CD8-positive, alpha-beta memory T cell (primary cell): ENCODE measurements at regions not wholly inside any gene's neighbourhood (a gene's known extent, or its start where the extent isn't known, plus 50 kb on each side); places are given as distances from the start of the nearest gene placed in this dataset.

Experiments used
- CTCF ChIA-PET: fragments of 350-600 bp; sonication (Branson Sonifier 250); formaldehyde crosslinking; loops from one replicate; lab custom pipeline; 2021; ENCODE audit warnings: antibody characterized with exemption; lab: Charles Lee
- POLR2A ChIA-PET: fragments of 350-600 bp; sonication (Branson Sonifier 250); formaldehyde crosslinking; loops from one replicate; lab custom pipeline; 2021; ENCODE audit warnings: antibody characterized with exemption; lab: Charles Lee
- DNase-seq, 5 donors: peaks; one replicate each; pipeline versions ENCODE4 v3.0.0 to v3.0.0-alpha.2; 2020 to 2022; ENCODE audit warnings: mixed read lengths in 1 of 5
- H3K27ac ChIP-seq: one replicate; pipeline ENCODE4 v1.7.0; 2013; ENCODE audit warnings: low read depth, mild to moderate bottlenecking, low read length, moderate library complexity
- H3K27me3 ChIP-seq: 2 replicates; pipeline ENCODE4 v1.7.0; 2013; ENCODE audit warnings: low read length, mild to moderate bottlenecking; ENCODE audit not compliant: insufficient read depth, poor library complexity, severe bottlenecking
- H3K36me3 ChIP-seq: 2 replicates; pipeline ENCODE4 v1.7.0; 2013; ENCODE audit warnings: mild to moderate bottlenecking, low read length, moderate library complexity; ENCODE audit not compliant: insufficient read depth
- H3K4me1 ChIP-seq: 2 replicates; pipeline ENCODE4 v1.7.0; 2013; ENCODE audit warnings: mild to moderate bottlenecking, low read length, moderate library complexity; ENCODE audit not compliant: insufficient read depth
- H3K4me3 ChIP-seq: 2 replicates; pipeline ENCODE4 v1.7.0; 2013; ENCODE audit warnings: mild to moderate bottlenecking, low read length
- H3K9me3 ChIP-seq: 2 replicates; pipeline ENCODE4 v1.7.0; 2013; ENCODE audit warnings: mild to moderate bottlenecking, low read length
- H3K27ac Mint-ChIP-seq, 8 donors: one replicate each; pipeline ENCODE4 v1.8.0; 2020 to 2021; ENCODE audit warnings: mixed read lengths in 8 of 8, mild to moderate bottlenecking in 6 of 8, inconsistent platforms in 3 of 8, moderate library complexity in 3 of 8
- H3K27me3 Mint-ChIP-seq, 2 donors: one replicate each; pipeline ENCODE4 v1.8.0; 2020 to 2021; ENCODE audit warnings: mixed read lengths in 2 of 2, mild to moderate bottlenecking in 1 of 2, moderate library complexity in 1 of 2
- H3K36me3 Mint-ChIP-seq, 3 donors: one replicate each; pipeline ENCODE4 v1.8.0; 2020 to 2021; ENCODE audit warnings: mixed read lengths in 3 of 3, inconsistent platforms in 1 of 3, mild to moderate bottlenecking in 1 of 3
- H3K4me1 Mint-ChIP-seq, 3 donors: one replicate each; pipeline ENCODE4 v1.8.0; 2020 to 2021; ENCODE audit warnings: mixed read lengths in 3 of 3, inconsistent platforms in 1 of 3, mild to moderate bottlenecking in 1 of 3
- H3K4me3 Mint-ChIP-seq, 7 donors: one replicate each; pipeline ENCODE4 v1.8.0; 2020 to 2021; ENCODE audit warnings: mixed read lengths in 7 of 7, mild to moderate bottlenecking in 6 of 7, moderate library complexity in 4 of 7, inconsistent platforms in 2 of 7
- H3K9me3 Mint-ChIP-seq, 5 donors: one replicate each; pipeline ENCODE4 v1.8.0; 2020 to 2022; ENCODE audit warnings: mixed read lengths in 5 of 5, mild to moderate bottlenecking in 3 of 5, moderate library complexity in 2 of 5, inconsistent platforms in 1 of 5

DNA sequence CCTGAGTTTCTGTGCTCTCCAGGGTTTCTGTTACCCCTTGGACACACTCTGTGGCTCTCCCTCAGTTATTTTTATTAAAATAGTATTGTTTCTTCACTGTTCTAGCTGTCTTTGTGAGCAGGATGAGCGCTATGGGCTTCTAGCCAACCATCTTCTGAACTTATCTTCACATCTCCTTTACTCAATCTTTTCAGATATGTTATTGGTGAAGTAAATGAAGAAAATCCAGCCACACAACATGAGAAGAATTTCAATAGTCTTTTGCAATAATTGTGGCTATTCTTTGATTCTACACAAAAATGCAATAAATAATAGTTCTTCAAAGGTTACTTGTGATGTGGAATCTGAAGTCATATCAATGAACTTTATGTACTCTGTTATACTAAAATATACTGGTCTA, 80.3 kb upstream of the CAMK1G start:
- peaks cover 6% of the 10 kb centered on the region for H3K9me3 ChIP-seq
- H3K4me1 ChIP-seq: no peaks in the 10 kb centered on the region
- peaks cover 13 to 27% (median 16%) of the 10 kb centered on the region in 5 donors for H3K9me3 Mint-ChIP-seq
- no peak overlapping the region for H3K4me3 Mint-ChIP-seq
- POLR2A ChIA-PET: no interaction called here
- no peak overlapping the region for H3K4me3 ChIP-seq
- no peaks in the 10 kb centered on the region for H3K36me3 Mint-ChIP-seq
- no peaks in the 10 kb centered on the region for H3K27me3 ChIP-seq
- CTCF ChIA-PET: no interaction called here
- no peaks in the 10 kb centered on the region for H3K36me3 ChIP-seq
- H3K27me3 Mint-ChIP-seq: peaks cover 12 to 49% of the 10 kb centered on the region in 2 donors
- no peaks in the 10 kb centered on the region for H3K4me1 Mint-ChIP-seq
- no peak overlapping the region for H3K27ac Mint-ChIP-seq
- no peak for DNase-seq
- no peak overlapping the region for H3K27ac ChIP-seq

DNA sequence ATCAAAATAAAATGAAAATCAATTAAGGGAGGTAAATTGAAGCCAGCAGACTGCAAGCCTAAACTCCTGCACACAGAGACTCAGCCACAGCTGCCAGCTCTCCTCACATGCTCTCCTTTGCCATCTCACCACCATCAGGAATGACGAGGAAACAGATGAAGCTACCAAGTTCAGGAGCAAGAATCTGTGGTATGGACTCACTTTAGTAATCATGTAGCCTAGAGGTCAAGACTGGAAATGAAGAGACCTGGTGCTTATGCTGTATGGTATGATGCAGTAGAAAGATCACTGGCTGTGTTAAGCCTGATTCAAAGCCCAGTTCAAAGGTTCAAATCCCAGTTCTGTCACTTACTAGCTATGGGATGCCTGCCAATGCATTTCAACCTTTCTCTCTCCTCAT, 78.9 kb upstream of the CAMK1G start:
- Histone ChIP-seq H3K27ac (no peak overlapping the region), H3K4me3 (no peak overlapping the region), H3K27me3 (no peaks in the 10 kb centered on the region), H3K36me3 (no peaks in the 10 kb centered on the region), H3K9me3 (peaks cover 6% of the 10 kb centered on the region), H3K4me1 (no peaks in the 10 kb centered on the region)
- POLR2A ChIA-PET: no interaction called here
- DNase-seq: no peak
- Mint-ChIP-seq H3K27me3 (peaks cover 11 to 47% of the 10 kb centered on the region in 2 donors), H3K27ac (no peak overlapping the region), H3K36me3 (no peaks in the 10 kb centered on the region), H3K4me3 (no peak overlapping the region), H3K4me1 (no peaks in the 10 kb centered on the region), H3K9me3 (peaks cover 12 to 23% (median 18%) of the 10 kb centered on the region in 5 donors)
- CTCF ChIA-PET: no interaction called here

DNA sequence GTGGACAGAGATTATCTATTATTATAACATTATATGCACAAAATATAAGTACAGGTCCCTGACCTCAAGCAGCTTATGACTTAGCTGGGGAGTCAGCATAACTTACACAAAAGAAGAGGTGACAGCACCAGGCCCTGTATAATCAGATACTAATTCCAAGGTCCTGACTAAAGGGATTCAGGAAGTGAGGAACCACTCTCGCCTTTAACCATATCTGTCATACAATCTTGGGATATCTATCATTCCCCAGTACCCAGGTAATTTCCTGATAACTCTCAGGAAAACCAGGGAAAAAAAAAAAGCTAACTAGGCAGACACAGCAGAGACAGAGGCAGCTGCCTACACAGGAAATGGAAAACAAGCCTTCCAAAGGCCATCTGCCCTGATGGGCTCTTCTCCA, 78.5 kb upstream of the CAMK1G start:
- no peaks in the 10 kb centered on the region for H3K36me3 ChIP-seq

DNA sequence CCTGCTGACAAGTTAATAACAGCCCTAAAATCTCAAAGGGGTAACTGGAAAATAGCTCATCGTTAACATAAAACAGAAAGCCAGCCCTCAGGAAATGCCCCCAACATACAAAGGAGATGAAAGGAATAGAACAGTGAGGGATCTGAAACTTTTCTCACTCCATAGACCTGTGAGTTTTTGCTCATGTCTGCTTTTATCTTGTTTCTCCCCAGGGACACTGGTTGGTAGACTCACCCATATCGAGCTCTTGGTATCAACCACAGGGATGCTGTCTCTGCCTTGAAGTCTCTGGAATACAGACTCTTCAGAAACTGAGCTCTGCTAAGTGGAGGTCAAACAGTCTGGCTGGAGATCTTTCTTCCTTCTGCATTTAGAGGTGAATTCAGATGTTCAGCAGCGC, 77.4 kb upstream of the CAMK1G start:
- no peak for DNase-seq
- Histone ChIP-seq H3K4me3 (no peak overlapping the region), H3K27me3 (no peaks in the 10 kb centered on the region), H3K27ac (no peak overlapping the region), H3K9me3 (peaks cover 6% of the 10 kb centered on the region), H3K36me3 (no peaks in the 10 kb centered on the region), H3K4me1 (no peaks in the 10 kb centered on the region)
- H3K4me3 Mint-ChIP-seq: no peak overlapping the region
- no peaks in the 10 kb centered on the region for H3K36me3 Mint-ChIP-seq
- no peaks in the 10 kb centered on the region for H3K4me1 Mint-ChIP-seq
- POLR2A ChIA-PET: no interaction called here
- peaks cover 8 to 35% of the 10 kb centered on the region in 2 donors for H3K27me3 Mint-ChIP-seq
- CTCF ChIA-PET: no interaction called here
- peaks cover 2 to 9% (median 9%) of the 10 kb centered on the region in 5 donors for H3K9me3 Mint-ChIP-seq
- no peak overlapping the region for H3K27ac Mint-ChIP-seq

More for the DNA sequence above, 78.5 kb upstream of the CAMK1G start:
- Histone ChIP-seq H3K27ac (no peak overlapping the region), H3K4me1 (no peaks in the 10 kb centered on the region), H3K4me3 (no peak overlapping the region), H3K9me3 (peaks cover 6% of the 10 kb centered on the region), H3K27me3 (no peaks in the 10 kb centered on the region)
- H3K4me3 Mint-ChIP-seq: no peak overlapping the region
- ChIA-PET CTCF (no interaction called here), POLR2A (no interaction called here)
- H3K4me1 Mint-ChIP-seq: no peaks in the 10 kb centered on the region
- peaks cover 11 to 44% of the 10 kb centered on the region in 2 donors for H3K27me3 Mint-ChIP-seq
- DNase-seq: no peak
- no peaks in the 10 kb centered on the region for H3K36me3 Mint-ChIP-seq
- peaks cover 12 to 20% (median 16%) of the 10 kb centered on the region in 5 donors for H3K9me3 Mint-ChIP-seq
- no peak overlapping the region for H3K27ac Mint-ChIP-seq

GRCh38 chr1:209509039-209509438, 74.5 kb upstream of the CAMK1G start:
- ChIA-PET CTCF (no interaction called here), POLR2A (no interaction called here)
- Histone ChIP-seq H3K9me3 (no peaks in the 10 kb centered on the region), H3K36me3 (no peaks in the 10 kb centered on the region), H3K4me3 (no peak overlapping the region), H3K27ac (no peak overlapping the region), H3K4me1 (no peaks in the 10 kb centered on the region), H3K27me3 (no peaks in the 10 kb centered on the region)
- H3K27me3 Mint-ChIP-seq: peaks cover 3 to 26% of the 10 kb centered on the region in 2 donors
- no peaks in the 10 kb centered on the region for H3K4me1 Mint-ChIP-seq
- no peaks in the 10 kb centered on the region for H3K36me3 Mint-ChIP-seq
- DNase-seq: no peak
- peaks cover 0 to 13% (median 2%) of the 10 kb centered on the region in 5 donors for H3K9me3 Mint-ChIP-seq
- H3K27ac Mint-ChIP-seq: peak overlapping the region in 1 of 8 donors; percentile 77
- no peak overlapping the region for H3K4me3 Mint-ChIP-seq

DNA sequence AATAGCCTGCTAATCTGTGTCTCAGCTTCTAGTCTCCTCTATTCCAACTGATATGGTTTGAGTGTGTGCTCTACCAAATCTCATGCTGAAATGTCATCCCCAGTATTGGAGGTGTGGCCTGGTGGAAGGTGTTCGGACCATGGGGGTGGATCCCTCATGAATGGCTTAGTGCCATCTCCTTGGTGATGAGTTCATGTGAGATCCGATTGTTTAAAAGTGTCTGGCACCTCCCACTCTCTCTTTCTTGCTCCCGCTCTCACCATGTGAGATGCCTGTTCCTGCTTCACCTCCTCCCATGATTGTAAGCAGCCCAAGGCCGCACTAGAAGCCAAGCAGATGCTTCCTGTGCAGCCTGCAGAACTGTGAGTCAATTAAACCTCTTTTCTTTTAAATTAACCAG, 73.5 kb upstream of the CAMK1G start:
- CTCF ChIA-PET: no interaction called here
- POLR2A ChIA-PET: no interaction called here
- no peak overlapping the region for H3K27ac Mint-ChIP-seq

DNA sequence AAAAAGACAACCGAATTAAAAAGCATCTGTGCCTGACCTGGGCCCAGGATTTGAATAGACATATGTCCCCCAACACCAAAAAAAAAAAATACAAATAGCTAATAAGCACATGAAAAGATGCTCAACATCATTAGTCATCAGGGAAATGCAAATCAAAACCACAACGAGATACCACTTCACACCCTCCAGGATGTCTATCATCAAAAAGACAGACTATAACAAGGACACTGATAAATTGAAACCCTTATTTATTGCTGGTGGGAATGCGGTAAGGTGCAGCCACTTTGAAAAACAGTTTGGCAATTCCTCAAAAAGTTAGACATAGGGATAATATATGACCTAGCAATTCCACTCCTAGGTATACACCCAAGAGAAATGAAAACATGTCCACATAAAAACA, 72.3 kb upstream of the CAMK1G start:
- Mint-ChIP-seq H3K9me3 (peaks cover 0 to 13% (median 2%) of the 10 kb centered on the region in 5 donors), H3K4me1 (no peaks in the 10 kb centered on the region), H3K4me3 (no peak overlapping the region), H3K27me3 (peaks cover 0 to 20% of the 10 kb centered on the region in 2 donors), H3K36me3 (no peaks in the 10 kb centered on the region), H3K27ac (no peak overlapping the region)
- Histone ChIP-seq H3K36me3 (no peaks in the 10 kb centered on the region), H3K4me1 (no peaks in the 10 kb centered on the region), H3K4me3 (no peak overlapping the region), H3K27ac (no peak overlapping the region), H3K27me3 (no peaks in the 10 kb centered on the region), H3K9me3 (no peaks in the 10 kb centered on the region)
- no peak for DNase-seq
- CTCF ChIA-PET: no interaction called here
- POLR2A ChIA-PET: no interaction called here

More for the DNA sequence above, 73.5 kb upstream of the CAMK1G start:
- Histone ChIP-seq H3K36me3 (no peaks in the 10 kb centered on the region), H3K4me1 (no peaks in the 10 kb centered on the region), H3K4me3 (no peak overlapping the region), H3K9me3 (no peaks in the 10 kb centered on the region), H3K27ac (no peak overlapping the region), H3K27me3 (no peaks in the 10 kb centered on the region)
- Mint-ChIP-seq H3K36me3 (no peaks in the 10 kb centered on the region), H3K9me3 (peaks cover 0 to 13% (median 2%) of the 10 kb centered on the region in 5 donors), H3K4me1 (no peaks in the 10 kb centered on the region), H3K27me3 (peaks cover 3 to 23% of the 10 kb centered on the region in 2 donors), H3K4me3 (no peak overlapping the region)
- no peak for DNase-seq

DNA sequence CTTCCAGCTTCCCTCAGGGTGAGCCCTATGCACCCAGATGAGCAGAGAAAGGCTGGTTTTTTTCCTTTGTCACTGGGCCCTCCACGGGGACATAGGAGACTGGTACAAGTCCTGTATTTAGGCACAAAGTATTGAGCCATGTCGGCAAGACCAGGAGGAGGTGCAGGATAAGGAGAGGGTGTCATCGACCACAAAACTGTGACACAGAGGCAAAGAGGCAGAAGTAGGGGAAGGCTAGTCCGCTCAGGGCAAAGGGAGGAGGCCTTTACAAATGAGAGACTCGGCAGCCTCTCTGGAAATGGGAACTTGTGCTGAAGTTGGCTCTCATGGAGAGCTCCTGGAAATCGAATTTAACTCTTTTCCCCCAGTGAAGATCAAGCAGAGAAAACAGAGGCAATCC, 70.7 kb upstream of the CAMK1G start:
- ChIA-PET CTCF (no interaction called here), POLR2A (no interaction called here)
- Histone ChIP-seq H3K27me3 (no peaks in the 10 kb centered on the region), H3K27ac (no peak overlapping the region), H3K9me3 (no peaks in the 10 kb centered on the region), H3K4me1 (no peaks in the 10 kb centered on the region), H3K36me3 (no peaks in the 10 kb centered on the region), H3K4me3 (no peak overlapping the region)
- Mint-ChIP-seq H3K27ac (no peak overlapping the region), H3K4me1 (no peaks in the 10 kb centered on the region), H3K36me3 (no peaks in the 10 kb centered on the region), H3K27me3 (peaks cover 0 to 12% of the 10 kb centered on the region in 2 donors), H3K4me3 (no peak overlapping the region), H3K9me3 (peaks cover 0 to 16% (median 2%) of the 10 kb centered on the region in 5 donors)
- DNase-seq: no peak

GRCh38 chr1:209513226-209513625, 70.3 kb upstream of the CAMK1G start:
- DNase-seq: no peak
- POLR2A ChIA-PET: no interaction called here
- Mint-ChIP-seq H3K27me3 (peaks cover 0 to 15% of the 10 kb centered on the region in 2 donors), H3K9me3 (peaks cover 0 to 16% (median 2%) of the 10 kb centered on the region in 5 donors), H3K4me1 (no peaks in the 10 kb centered on the region), H3K36me3 (no peaks in the 10 kb centered on the region), H3K4me3 (no peak overlapping the region), H3K27ac (no peak overlapping the region)
- H3K4me1 ChIP-seq: no peaks in the 10 kb centered on the region
- CTCF ChIA-PET: no interaction called here
- H3K9me3 ChIP-seq: no peaks in the 10 kb centered on the region
- H3K4me3 ChIP-seq: no peak overlapping the region
- no peaks in the 10 kb centered on the region for H3K27me3 ChIP-seq
- H3K36me3 ChIP-seq: no peaks in the 10 kb centered on the region
- no peak overlapping the region for H3K27ac ChIP-seq
